Breast epithelium (tissue), 3 donors: ENCODE measurements at regions not wholly inside any gene's neighbourhood (a gene's known extent, or its start where the extent isn't known, plus 50 kb on each side); places are given as distances from the start of the nearest gene placed in this dataset.

ENCODE experiments used
- CTCF ChIP-seq, 3 donors: fragments of 450-650 bp; IDR thresholded peaks; one replicate each; pipeline ENCODE4 v1.5.1; 2016 to 2017; ENCODE audit warnings: antibody characterized with exemption in 3 of 3, mild to moderate bottlenecking in 3 of 3, moderate library complexity in 3 of 3
- POLR2A ChIP-seq: fragments of 450-650 bp; IDR thresholded peaks from one replicate; pipeline ENCODE4 v1.6.1; 2016; ENCODE audit warnings: antibody characterized with exemption, mild to moderate bottlenecking, moderate library complexity
- POLR2AphosphoS5 ChIP-seq, 3 donors: sonication (generic); formaldehyde crosslinking; IDR thresholded peaks; one replicate each; pipeline ENCODE4 v1.6.1; 2017; ENCODE audit warnings: antibody characterized with exemption in 3 of 3

- no peak for TF ChIP-seq CTCF (IDR thresholded peaks at IDR 0.05)
- no peak for TF ChIP-seq POLR2AphosphoS5 (IDR thresholded peaks at IDR 0.05)
- no peak for TF ChIP-seq POLR2A
Measured at GRCh38 chr11:80331694-80332093, 890.9 kb upstream of the TENM4 start.
